Right cardiac atrium (tissue), 5 donors: ENCODE measurements at regions not wholly inside any gene's neighbourhood (a gene's known extent, or its start where the extent isn't known, plus 50 kb on each side); places are given as distances from the start of the nearest gene placed in this dataset.
"Not testable (repeated sequence)": the region's sequence is repeated elsewhere in the genome, so short reads cannot be mapped to it uniquely, and the experiment has no call there.

Experiments used
- ATAC-seq, 2 donors: fragments of 200-7000 bp; cut with Tn5 transposase; one replicate each; pipeline versions ENCODE4 v1.8.0 to v1.9.1; 2020; ENCODE audit warnings: moderate library complexity in 2 of 2, mild to moderate bottlenecking in 1 of 2
- DNase-seq, 3 donors: peaks; one replicate each; pipeline ENCODE4 v3.0.0-alpha.2; 2020
- H3K27ac ChIP-seq: one replicate; pipeline ENCODE4 v1.5.1; 2013; ENCODE audit warnings: mild to moderate bottlenecking, low read length, control low read depth, moderate library complexity
- H3K27me3 ChIP-seq: one replicate; pipeline ENCODE4 v1.6.1; 2013; ENCODE audit not compliant: control insufficient read depth, insufficient read depth
- H3K4me1 ChIP-seq: one replicate; pipeline ENCODE4 v1.6.1; 2013; ENCODE audit warnings: low read length; ENCODE audit not compliant: control insufficient read depth, insufficient read depth
- H3K4me3 ChIP-seq: one replicate; pipeline ENCODE4 v1.5.1; 2013; ENCODE audit warnings: low read length, control low read depth
- H3K9me3 ChIP-seq: one replicate; pipeline ENCODE4 v1.6.1; 2013; ENCODE audit warnings: low read length; ENCODE audit not compliant: control insufficient read depth
- WGBS: extraction: QIAGEN DNeasy Blood & Tissue Kit; methylation state at CpG from one replicate; pipeline ENCODE4 v1.1.7; 2013; 5-methylcytosine and 5-hydroxymethylcytosine counted together
- intact Hi-C, 4 donors: fragments of 100-400 bp; cut with DNase I; formaldehyde crosslinking; loops; one replicate each; pipeline versions ENCODE4 v1.11.0 to v1.14.0; 2022 to 2023
- donor health status: healthy with polysubstance abuse.
- donor health status: DM: no; HTN: yes; CAD: no.
- donor health status: DM: no; HTN: no; CAD: no.
- donor health status: DM: no; HTN: yes; CAD: no; lungs with severe emphysema.
- donor health status: DM: yes; HTN: yes; CAD: no.

- 43% methylated on average over 4 of the region's 4 CpGs for WGBS
- intact Hi-C loops: no loop called here
- H3K27me3 ChIP-seq: no peaks in the 10 kb centered on the region
- no peak overlapping the region for H3K27ac ChIP-seq
- no peaks in the 10 kb centered on the region for H3K4me1 ChIP-seq
- H3K4me3 ChIP-seq: no peak overlapping the region
- no peak for ATAC-seq
- no peaks in the 10 kb centered on the region for H3K9me3 ChIP-seq
- DNase-seq: no peak
Observed at GRCh38 chr2:6181525-6181924, 489.3 kb downstream of the SOX11 start.

GRCh38 chr2:6181926-6182325, 489.7 kb downstream of the SOX11 start:
- no peaks in the 10 kb centered on the region for H3K4me1 ChIP-seq
- no peak for ATAC-seq
- H3K27ac ChIP-seq: no peak overlapping the region
- intact Hi-C loops: no loop called here
- no peaks in the 10 kb centered on the region for H3K9me3 ChIP-seq
- no peaks in the 10 kb centered on the region for H3K27me3 ChIP-seq
- DNase-seq: no peak
- no peak overlapping the region for H3K4me3 ChIP-seq
- 34% methylated on average over 4 of the region's 4 CpGs for WGBS

GRCh38 chr2:6183226-6183625, 491.0 kb downstream of the SOX11 start:
- no peaks in the 10 kb centered on the region for H3K4me1 ChIP-seq
- no peaks in the 10 kb centered on the region for H3K9me3 ChIP-seq
- 70% methylated on average over 1 of the region's 1 CpG for WGBS
- DNase-seq: no peak
- no peak for ATAC-seq
- no peaks in the 10 kb centered on the region for H3K27me3 ChIP-seq
- H3K27ac ChIP-seq: no peak overlapping the region
- H3K4me3 ChIP-seq: no peak overlapping the region
- intact Hi-C loops: no loop called here

GRCh38 chr2:6184532-6185292, 492.5 kb downstream of the SOX11 start:
- Histone ChIP-seq H3K4me1 (no peaks in the 10 kb centered on the region), H3K9me3 (no peaks in the 10 kb centered on the region), H3K4me3 (no peak overlapping the region), H3K27ac (no peak overlapping the region), H3K27me3 (no peaks in the 10 kb centered on the region)
- DNase-seq (no peak), ATAC-seq (no peak)
- intact Hi-C loops: no loop called here
- WGBS: 58% methylated on average over 13 of the region's 13 CpGs

GRCh38 chr2:6186332-6187151, 494.4 kb downstream of the SOX11 start:
- 55% methylated on average over 7 of the region's 7 CpGs for WGBS
- H3K4me1 ChIP-seq: no peaks in the 10 kb centered on the region
- no peak for DNase-seq
- no peak overlapping the region for H3K4me3 ChIP-seq
- peak; percentile 57 to 61 for ATAC-seq
- H3K27me3 ChIP-seq: no peaks in the 10 kb centered on the region
- no peaks in the 10 kb centered on the region for H3K9me3 ChIP-seq
- intact Hi-C loops: no loop called here
- H3K27ac ChIP-seq: no peak overlapping the region

GRCh38 chr2:6196449-6196848, 504.3 kb downstream of the SOX11 start:
- Histone ChIP-seq H3K9me3 (no peaks in the 10 kb centered on the region), H3K4me1 (no peaks in the 10 kb centered on the region), H3K27me3 (no peaks in the 10 kb centered on the region), H3K4me3 (no peak overlapping the region), H3K27ac (no peak overlapping the region)
- WGBS: 86% methylated on average over 1 of the region's 1 CpG
- intact Hi-C loops: no loop called here
- DNase-seq: no peak
- no peak for ATAC-seq

GRCh38 chr2:6198370-6198919, 506.3 kb downstream of the SOX11 start:
- DNase-seq, H3K9me3 ChIP-seq, H3K27ac ChIP-seq, ATAC-seq, H3K4me1 ChIP-seq, H3K4me3 ChIP-seq, H3K27me3 ChIP-seq, intact Hi-C loops: not testable (repeated sequence)
- whole genome bisulfite sequencing: 87% methylated on average over 6 of the region's 6 CpGs

- intact Hi-C loops: no loop called here
- Histone ChIP-seq H3K27ac (no peak overlapping the region), H3K27me3 (no peaks in the 10 kb centered on the region), H3K4me1 (no peaks in the 10 kb centered on the region), H3K9me3 (no peaks in the 10 kb centered on the region), H3K4me3 (no peak overlapping the region)
- no peak for DNase-seq
- ATAC-seq: no peak
- 78% methylated on average over 5 of the region's 5 CpGs for WGBS
Observed at GRCh38 chr2:6202756-6203155, 510.6 kb downstream of the SOX11 start.

GRCh38 chr2:6203291-6203959, 511.2 kb downstream of the SOX11 start:
- DNase-seq (no peak), ATAC-seq (no peak)
- H3K4me3 ChIP-seq: no peak overlapping the region
- WGBS: 88% methylated on average over 5 of the region's 5 CpGs
- no peaks in the 10 kb centered on the region for H3K4me1 ChIP-seq
- no peak overlapping the region for H3K27ac ChIP-seq
- no peaks in the 10 kb centered on the region for H3K27me3 ChIP-seq
- intact Hi-C loops: no loop called here
- no peaks in the 10 kb centered on the region for H3K9me3 ChIP-seq

- Histone ChIP-seq H3K27me3 (no peaks in the 10 kb centered on the region), H3K9me3 (no peaks in the 10 kb centered on the region), H3K4me1 (no peaks in the 10 kb centered on the region), H3K4me3 (no peak overlapping the region), H3K27ac (no peak overlapping the region)
- 89% methylated on average over 8 of the region's 8 CpGs for WGBS
- no peak for DNase-seq
- ATAC-seq: no peak
- intact Hi-C loops: no loop called here
Observed at GRCh38 chr2:6206882-6207281, 514.7 kb downstream of the SOX11 start.

- H3K4me3 ChIP-seq: no peak overlapping the region
- H3K27me3 ChIP-seq: no peaks in the 10 kb centered on the region
- intact Hi-C loops: no loop called here
- 54% methylated on average over 1 of the region's 1 CpG for WGBS
- no peaks in the 10 kb centered on the region for H3K9me3 ChIP-seq
- DNase-seq: no peak
- no peak for ATAC-seq
- H3K27ac ChIP-seq: no peak overlapping the region
- H3K4me1 ChIP-seq: no peaks in the 10 kb centered on the region
Observed at GRCh38 chr2:6211236-6211635, 519.1 kb downstream of the SOX11 start.
